GM23338 (cell line): ENCODE measurements at regions not wholly inside any gene's neighbourhood (a gene's known extent, or its start where the extent isn't known, plus 50 kb on each side); places are given as distances from the start of the nearest gene placed in this dataset.

ENCODE experiments used
- ATAC-seq: fragments of 200-7000 bp; cut with Tn5 transposase; 3 replicates; pipeline ENCODE4 v1.9.1; 2020
- DNase-seq: peaks from one replicate; pipeline ENCODE4 v3.0.0-alpha.2; 2015; ENCODE audit warnings: low spot score
- H2AFZ ChIP-seq: fragments of 200-600 bp; sonication (generic); 2 replicates; pipeline ENCODE4 v1.8.0; 2016; ENCODE audit warnings: antibody characterized with exemption, mild to moderate bottlenecking, moderate library complexity
- H3F3A ChIP-seq: fragments of 200-600 bp; sonication (generic); replicated peaks from 2 replicates; pipeline ENCODE4 v1.8.0; 2017; ENCODE audit warnings: antibody characterized with exemption, mixed run types, low read depth
- H3K27ac ChIP-seq: fragments of 200-600 bp; sonication (generic); 2 replicates; pipeline ENCODE4 v1.6.1; 2016; ENCODE audit warnings: low read depth
- H3K27me3 ChIP-seq: fragments of 200-600 bp; sonication (generic); 2 replicates; pipeline ENCODE4 v1.8.0; 2016; ENCODE audit warnings: mild to moderate bottlenecking, mixed run types, moderate library complexity; ENCODE audit not compliant: insufficient read depth
- H3K36me3 ChIP-seq: fragments of 200-600 bp; sonication (generic); 2 replicates; pipeline ENCODE4 v1.8.0; 2016; ENCODE audit warnings: mild to moderate bottlenecking; ENCODE audit not compliant: insufficient read depth
- H3K4me1 ChIP-seq: fragments of 200-600 bp; sonication (generic); 2 replicates; pipeline ENCODE4 v1.8.0; 2016; ENCODE audit warnings: mild to moderate bottlenecking, moderate library complexity; ENCODE audit not compliant: insufficient read depth
- H3K4me2 ChIP-seq: fragments of 200-600 bp; sonication (generic); 2 replicates; pipeline ENCODE4 v1.7.1; 2017; ENCODE audit warnings: mixed run types
- H3K4me3 ChIP-seq: fragments of 200-600 bp; sonication (generic); 2 replicates; pipeline ENCODE4 v1.6.1; 2016; ENCODE audit warnings: mixed run types
- H3K79me2 ChIP-seq: fragments of 200-600 bp; sonication (generic); replicated peaks from 2 replicates; pipeline ENCODE4 v1.8.0; 2017; ENCODE audit warnings: mild to moderate bottlenecking; ENCODE audit not compliant: insufficient read depth
- H3K9me2 ChIP-seq: fragments of 200-600 bp; sonication (generic); 2 replicates; pipeline ENCODE4 v1.8.0; 2017; ENCODE audit not compliant: insufficient read depth
- H4K20me1 ChIP-seq: fragments of 200-600 bp; sonication (generic); replicated peaks from 2 replicates; pipeline ENCODE4 v1.8.0; 2017; ENCODE audit warnings: mild to moderate bottlenecking; ENCODE audit not compliant: insufficient read depth
- H3K27ac Mint-ChIP-seq: 2 replicates; pipeline ENCODE4 v1.8.0; 2020; ENCODE audit warnings: inconsistent platforms, mild to moderate bottlenecking, moderate library complexity, mixed read lengths
- H3K27me3 Mint-ChIP-seq: 3 replicates; pipeline ENCODE4 v1.8.0; 2022; ENCODE audit warnings: low read depth, mild to moderate bottlenecking, moderate library complexity, mixed read lengths, inconsistent platforms; ENCODE audit not compliant: insufficient read depth, poor library complexity
- H3K36me3 Mint-ChIP-seq: 3 replicates; pipeline ENCODE4 v1.8.0; 2021; ENCODE audit warnings: low read depth, mild to moderate bottlenecking, inconsistent platforms, moderate library complexity, mixed read lengths
- H3K4me1 Mint-ChIP-seq: 3 replicates; pipeline ENCODE4 v1.8.0; 2020; ENCODE audit warnings: mild to moderate bottlenecking, inconsistent platforms, mixed read lengths
- H3K4me3 Mint-ChIP-seq: 3 replicates; pipeline ENCODE4 v1.8.0; 2021; ENCODE audit warnings: moderate library complexity, mild to moderate bottlenecking, inconsistent platforms, mixed read lengths
- H3K9me3 Mint-ChIP-seq: 3 replicates; pipeline ENCODE4 v1.8.0; 2020; ENCODE audit warnings: moderate library complexity, mild to moderate bottlenecking, inconsistent platforms, mixed read lengths
- CREB1 ChIP-seq: fragments of 250-450 bp; sonication (Bioruptor Pico); IDR thresholded peaks from 2 replicates; pipeline ENCODE4 v1.5.0; 2020; ENCODE audit warnings: low read depth, mild to moderate bottlenecking, moderate library complexity
- ETS1 ChIP-seq: IDR thresholded peaks from 2 replicates; pipeline ENCODE4 v1.6.1; 2016; ENCODE audit warnings: antibody characterized with exemption
- EZH2 ChIP-seq: fragments of 200-600 bp; sonication (generic); IDR thresholded peaks from one replicate; pipeline ENCODE4 v1.8.0; 2017; ENCODE audit warnings: antibody characterized with exemption, mild to moderate bottlenecking, low read depth; ENCODE audit not compliant: unreplicated experiment
- EZH2phosphoT487 ChIP-seq: fragments of 200-600 bp; sonication (generic); IDR thresholded peaks from one replicate; pipeline ENCODE4 v1.8.1; 2018; ENCODE audit warnings: antibody characterized with exemption; ENCODE audit not compliant: unreplicated experiment
- JUNB ChIP-seq: IDR thresholded peaks from one replicate; pipeline ENCODE4 v1.6.1; 2016; ENCODE audit warnings: antibody characterized with exemption; ENCODE audit not compliant: unreplicated experiment
- NANOG ChIP-seq: IDR thresholded peaks from 2 replicates; pipeline ENCODE4 v1.6.1; 2016; ENCODE audit warnings: antibody characterized with exemption, borderline replicate concordance
- POLR2AphosphoS5 ChIP-seq: IDR thresholded peaks from 2 replicates; pipeline ENCODE4 v1.6.1; 2016; ENCODE audit warnings: antibody characterized with exemption, low read depth
- STAT1 ChIP-seq: IDR thresholded peaks from one replicate; pipeline ENCODE4 v1.6.1; 2016; ENCODE audit warnings: antibody characterized with exemption; ENCODE audit not compliant: unreplicated experiment
- ZNF114 ChIP-seq: fragments of 250-450 bp; sonication (Bioruptor Pico); IDR thresholded peaks from 2 replicates; pipeline ENCODE4 v1.5.0; 2020; ENCODE audit warnings: mild to moderate bottlenecking, moderate library complexity
- ZNF331 ChIP-seq: fragments of 250-450 bp; sonication (Bioruptor Pico); IDR thresholded peaks from 2 replicates; pipeline ENCODE4 v1.5.0; 2020; ENCODE audit warnings: low read depth, mild to moderate bottlenecking, moderate library complexity
- ZNF462 ChIP-seq: fragments of 250-450 bp; sonication (Bioruptor Pico); IDR thresholded peaks from 2 replicates; pipeline ENCODE4 v1.5.0; 2020; ENCODE audit warnings: mild to moderate bottlenecking, moderate library complexity
- TF ChIP-seq, protein P1 (sequence below): IDR thresholded peaks from one replicate; pipeline ENCODE4 v1.6.1; 2018; ENCODE audit warnings: antibody characterized with exemption; ENCODE audit not compliant: unreplicated experiment
- TF ChIP-seq, protein P2 (sequence below), 2 experiments: fragments of 200-600 bp in 1 of 2; sonication (generic) in 1 of 2; conservative IDR thresholded peaks; 2 replicates each; pipeline versions ENCODE4 v1.5.1 to v1.6.1; 2016 to 2017; ENCODE audit warnings: antibody characterized with exemption in 2 of 2, low read depth in 2 of 2, mild to moderate bottlenecking in 2 of 2, moderate library complexity in 1 of 2

GRCh38 chr7:138388673-138389491 is 71.2 kb upstream of the TRIM24 start:
- H3K4me3 ChIP-seq: no peak overlapping the region
- ATAC-seq: no peak
- peaks cover 16% of the 10 kb centered on the region for H3K9me3 Mint-ChIP-seq

More at GRCh38 chr7:138388673-138389491, 71.2 kb upstream of the TRIM24 start:
- Mint-ChIP-seq H3K27ac (no peak overlapping the region), H3K36me3 (peaks cover 14% of the 10 kb centered on the region; the same call in 2 of the 3 replicates), H3K27me3 (no peaks in the 10 kb centered on the region), H3K4me1 (no peaks in the 10 kb centered on the region), H3K4me3 (no peak overlapping the region)
- H3K36me3 ChIP-seq: no peaks in the 10 kb centered on the region
- no peak for TF ChIP-seq ETS1
- no peak for TF ChIP-seq ZNF114 (CRISPR knock-in tag)
- no peak for TF ChIP-seq EZH2
- TF ChIP-seq, protein P1, sequence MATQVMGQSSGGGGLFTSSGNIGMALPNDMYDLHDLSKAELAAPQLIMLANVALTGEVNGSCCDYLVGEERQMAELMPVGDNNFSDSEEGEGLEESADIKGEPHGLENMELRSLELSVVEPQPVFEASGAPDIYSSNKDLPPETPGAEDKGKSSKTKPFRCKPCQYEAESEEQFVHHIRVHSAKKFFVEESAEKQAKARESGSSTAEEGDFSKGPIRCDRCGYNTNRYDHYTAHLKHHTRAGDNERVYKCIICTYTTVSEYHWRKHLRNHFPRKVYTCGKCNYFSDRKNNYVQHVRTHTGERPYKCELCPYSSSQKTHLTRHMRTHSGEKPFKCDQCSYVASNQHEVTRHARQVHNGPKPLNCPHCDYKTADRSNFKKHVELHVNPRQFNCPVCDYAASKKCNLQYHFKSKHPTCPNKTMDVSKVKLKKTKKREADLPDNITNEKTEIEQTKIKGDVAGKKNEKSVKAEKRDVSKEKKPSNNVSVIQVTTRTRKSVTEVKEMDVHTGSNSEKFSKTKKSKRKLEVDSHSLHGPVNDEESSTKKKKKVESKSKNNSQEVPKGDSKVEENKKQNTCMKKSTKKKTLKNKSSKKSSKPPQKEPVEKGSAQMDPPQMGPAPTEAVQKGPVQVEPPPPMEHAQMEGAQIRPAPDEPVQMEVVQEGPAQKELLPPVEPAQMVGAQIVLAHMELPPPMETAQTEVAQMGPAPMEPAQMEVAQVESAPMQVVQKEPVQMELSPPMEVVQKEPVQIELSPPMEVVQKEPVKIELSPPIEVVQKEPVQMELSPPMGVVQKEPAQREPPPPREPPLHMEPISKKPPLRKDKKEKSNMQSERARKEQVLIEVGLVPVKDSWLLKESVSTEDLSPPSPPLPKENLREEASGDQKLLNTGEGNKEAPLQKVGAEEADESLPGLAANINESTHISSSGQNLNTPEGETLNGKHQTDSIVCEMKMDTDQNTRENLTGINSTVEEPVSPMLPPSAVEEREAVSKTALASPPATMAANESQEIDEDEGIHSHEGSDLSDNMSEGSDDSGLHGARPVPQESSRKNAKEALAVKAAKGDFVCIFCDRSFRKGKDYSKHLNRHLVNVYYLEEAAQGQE: no peak
- TF ChIP-seq POLR2AphosphoS5: no peak
- TF ChIP-seq CREB1 (CRISPR knock-in tag): no peak
- no peak for TF ChIP-seq EZH2phosphoT487
- no peak for TF ChIP-seq NANOG
- no peak for TF ChIP-seq JUNB
- TF ChIP-seq ZNF331: no peak
- TF ChIP-seq, protein P2, sequence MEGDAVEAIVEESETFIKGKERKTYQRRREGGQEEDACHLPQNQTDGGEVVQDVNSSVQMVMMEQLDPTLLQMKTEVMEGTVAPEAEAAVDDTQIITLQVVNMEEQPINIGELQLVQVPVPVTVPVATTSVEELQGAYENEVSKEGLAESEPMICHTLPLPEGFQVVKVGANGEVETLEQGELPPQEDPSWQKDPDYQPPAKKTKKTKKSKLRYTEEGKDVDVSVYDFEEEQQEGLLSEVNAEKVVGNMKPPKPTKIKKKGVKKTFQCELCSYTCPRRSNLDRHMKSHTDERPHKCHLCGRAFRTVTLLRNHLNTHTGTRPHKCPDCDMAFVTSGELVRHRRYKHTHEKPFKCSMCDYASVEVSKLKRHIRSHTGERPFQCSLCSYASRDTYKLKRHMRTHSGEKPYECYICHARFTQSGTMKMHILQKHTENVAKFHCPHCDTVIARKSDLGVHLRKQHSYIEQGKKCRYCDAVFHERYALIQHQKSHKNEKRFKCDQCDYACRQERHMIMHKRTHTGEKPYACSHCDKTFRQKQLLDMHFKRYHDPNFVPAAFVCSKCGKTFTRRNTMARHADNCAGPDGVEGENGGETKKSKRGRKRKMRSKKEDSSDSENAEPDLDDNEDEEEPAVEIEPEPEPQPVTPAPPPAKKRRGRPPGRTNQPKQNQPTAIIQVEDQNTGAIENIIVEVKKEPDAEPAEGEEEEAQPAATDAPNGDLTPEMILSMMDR (conservative IDR thresholded peaks at IDR 0.05; ENCODE audit: low read depth in 2 of 2): no peak
- TF ChIP-seq STAT1: no peak
- no peak for TF ChIP-seq ZNF462 (CRISPR knock-in tag)
- H4K20me1 ChIP-seq: no peaks in the 10 kb centered on the region
- H2AFZ ChIP-seq: no peak overlapping the region
- no peaks in the 10 kb centered on the region for H3K4me1 ChIP-seq
- no peaks in the 10 kb centered on the region for H3K79me2 ChIP-seq
- no peak for DNase-seq
- H3K9me2 ChIP-seq: no peaks in the 10 kb centered on the region
- no peaks in the 10 kb centered on the region for H3K27me3 ChIP-seq
- no peak overlapping the region for H3K4me2 ChIP-seq
- H3F3A ChIP-seq: no peaks in the 10 kb centered on the region
- H3K27ac ChIP-seq: no peak overlapping the region
